ENCODE measurements at regions not wholly inside any gene's neighbourhood (a gene's known extent, or its start where the extent isn't known, plus 50 kb on each side); places are given as distances from the start of the nearest gene placed in this dataset.

DNA sequence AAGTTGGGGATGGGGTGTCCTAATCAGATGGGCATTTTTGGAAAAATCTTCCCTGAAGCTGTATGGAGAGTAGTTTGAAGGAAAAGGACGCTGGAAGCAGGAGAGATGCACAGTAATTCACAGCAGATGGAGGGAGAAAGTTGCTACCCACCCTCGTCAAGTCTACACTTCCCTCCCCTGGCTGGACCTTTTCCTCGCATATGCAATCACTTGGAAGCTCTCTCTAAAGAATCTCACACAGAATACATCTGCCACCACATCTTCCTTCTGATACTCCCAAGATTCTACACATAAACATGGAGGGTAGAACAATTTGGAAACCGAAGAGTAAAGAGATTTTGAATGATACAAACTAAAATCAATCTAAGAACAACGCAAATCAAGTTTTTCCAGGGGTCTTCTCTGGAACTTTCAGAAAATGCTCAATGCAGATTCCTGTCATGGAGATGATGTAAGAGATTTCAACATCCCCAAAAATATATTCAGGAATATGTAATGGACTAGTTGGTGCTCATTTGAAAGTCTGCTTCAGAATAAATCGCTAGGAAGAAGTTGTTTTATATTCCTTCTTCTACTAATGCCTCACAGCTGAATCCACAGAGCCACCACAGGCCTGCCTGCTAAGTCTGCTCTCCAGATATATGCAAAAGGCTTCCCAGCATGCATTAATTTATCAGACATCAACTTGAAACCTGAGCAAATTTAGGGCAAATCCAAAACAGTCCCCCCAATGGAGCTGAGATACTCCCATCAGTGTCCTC, 291.5 kb downstream of the LRATD1 start:
- DNase-seq, result no peak

DNA sequence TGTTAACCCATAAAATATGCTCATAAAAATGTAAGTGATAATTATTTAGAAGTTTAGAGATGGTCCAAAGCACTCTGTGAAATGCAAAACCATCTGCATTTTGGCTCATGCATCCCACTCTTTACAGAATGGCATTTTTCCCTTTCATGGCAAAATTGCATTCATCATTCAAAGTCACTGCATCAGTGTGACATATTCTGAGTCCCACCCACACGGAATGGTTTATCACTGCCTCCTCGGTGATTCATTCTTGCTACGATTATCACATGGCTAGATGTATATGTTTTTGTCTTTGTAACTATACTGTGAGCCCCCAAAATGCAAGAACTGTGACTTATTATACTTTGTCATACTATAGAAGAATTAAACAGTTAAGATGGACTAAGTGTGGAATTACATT, 293.0 kb downstream of the LRATD1 start:
- no peak for DNase-seq

GRCh38 chr2:14927021-14927564, 294.6 kb downstream of the LRATD1 start:
- no peak for DNase-seq

DNA sequence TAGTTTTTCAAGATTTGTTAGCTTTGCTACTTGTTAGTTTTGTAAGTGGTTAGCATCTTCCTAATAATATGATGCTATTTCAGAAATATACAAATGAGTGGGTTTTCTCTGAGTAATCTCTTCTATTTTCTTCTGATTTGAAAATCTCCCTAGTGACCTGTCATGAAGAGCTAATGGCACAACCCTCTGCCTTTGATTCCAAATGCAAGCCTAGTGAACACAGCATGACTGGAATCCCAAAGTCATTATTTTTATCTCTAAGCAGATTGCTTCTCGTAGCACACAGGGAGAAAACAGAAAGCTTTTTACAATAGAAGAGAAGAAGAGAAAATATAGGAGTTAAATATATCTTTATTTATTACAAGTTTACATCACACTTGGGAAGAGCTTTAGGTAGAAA, 295.5 kb downstream of the LRATD1 start:
- DNase-seq, result no peak

- DNase-seq, result no peak
These were observed 297.9 kb downstream of the LRATD1 start for GRCh38 chr2:14930441-14930840.

GRCh38 chr2:14932285-14932684, 299.8 kb downstream of the LRATD1 start:
- no peak for DNase-seq

GRCh38 chr2:14933753-14934152, 301.2 kb downstream of the LRATD1 start:
- no peak for DNase-seq

- DNase-seq, result no peak
These were observed 303.9 kb downstream of the LRATD1 start for GRCh38 chr2:14936426-14936825.

DNA sequence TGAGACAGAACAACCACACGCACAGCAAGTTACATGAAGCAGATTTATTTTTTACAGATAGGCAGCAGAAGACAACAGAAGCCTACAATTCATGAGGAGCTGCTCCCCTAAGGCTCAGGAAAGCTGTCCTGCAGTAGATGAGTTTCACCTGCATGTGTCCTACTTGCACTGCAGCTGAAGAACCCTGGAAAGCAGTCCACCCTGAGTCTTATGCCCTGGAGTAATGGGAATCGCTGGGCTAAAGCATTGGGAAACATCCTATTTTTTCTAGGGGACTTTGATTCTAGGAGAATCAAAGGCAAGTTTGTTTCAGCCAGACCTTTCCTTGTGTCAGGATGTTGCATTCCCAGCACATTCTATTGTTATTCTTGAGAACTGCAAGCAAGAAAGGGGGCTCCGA, 304.8 kb downstream of the LRATD1 start:
- no peak for DNase-seq

DNA sequence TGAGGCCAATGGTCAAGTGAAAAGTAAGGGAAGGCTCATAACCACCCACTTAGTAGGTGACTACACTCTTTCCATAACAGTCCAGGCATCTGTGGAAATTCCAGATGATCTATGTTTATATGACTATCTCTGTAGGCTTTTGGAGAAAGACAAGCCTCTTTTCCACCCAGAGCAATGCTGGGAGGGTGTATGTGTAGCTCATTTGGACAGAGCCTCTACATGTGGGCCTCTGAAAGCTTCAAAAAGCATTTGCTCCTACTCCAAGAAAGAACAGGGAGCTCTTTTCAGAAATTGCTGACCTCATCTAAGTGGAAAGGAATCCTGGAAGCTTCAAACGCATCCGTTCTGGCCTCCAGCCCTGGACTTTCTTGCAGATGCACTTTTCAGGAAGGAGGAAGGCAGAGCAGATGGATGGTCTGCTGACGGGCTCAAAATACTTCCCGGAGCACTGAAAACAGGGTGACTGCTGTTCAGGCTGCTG, 308.7 kb downstream of the LRATD1 start:
- DNase-seq, result no peak

DNA sequence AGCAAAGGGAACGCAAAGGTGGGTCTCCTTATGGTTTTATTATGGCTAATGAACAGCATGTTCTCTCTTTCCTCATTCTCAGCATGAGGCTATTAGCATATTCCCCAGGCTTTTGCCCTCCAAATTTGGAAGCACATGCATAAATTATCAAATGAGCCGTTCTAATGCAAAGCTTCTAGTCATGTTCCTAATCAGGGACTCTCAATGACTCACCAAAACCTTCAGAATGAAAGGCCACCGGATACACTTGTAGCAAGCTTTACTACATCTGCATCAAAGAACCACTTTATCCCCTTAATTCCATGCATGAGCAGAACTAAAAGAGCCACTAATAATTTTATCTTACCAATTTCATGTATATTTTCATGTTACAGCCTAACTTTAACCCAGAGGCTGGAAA, 310.5 kb downstream of the LRATD1 start:
- DNase-seq, result no peak

DNA sequence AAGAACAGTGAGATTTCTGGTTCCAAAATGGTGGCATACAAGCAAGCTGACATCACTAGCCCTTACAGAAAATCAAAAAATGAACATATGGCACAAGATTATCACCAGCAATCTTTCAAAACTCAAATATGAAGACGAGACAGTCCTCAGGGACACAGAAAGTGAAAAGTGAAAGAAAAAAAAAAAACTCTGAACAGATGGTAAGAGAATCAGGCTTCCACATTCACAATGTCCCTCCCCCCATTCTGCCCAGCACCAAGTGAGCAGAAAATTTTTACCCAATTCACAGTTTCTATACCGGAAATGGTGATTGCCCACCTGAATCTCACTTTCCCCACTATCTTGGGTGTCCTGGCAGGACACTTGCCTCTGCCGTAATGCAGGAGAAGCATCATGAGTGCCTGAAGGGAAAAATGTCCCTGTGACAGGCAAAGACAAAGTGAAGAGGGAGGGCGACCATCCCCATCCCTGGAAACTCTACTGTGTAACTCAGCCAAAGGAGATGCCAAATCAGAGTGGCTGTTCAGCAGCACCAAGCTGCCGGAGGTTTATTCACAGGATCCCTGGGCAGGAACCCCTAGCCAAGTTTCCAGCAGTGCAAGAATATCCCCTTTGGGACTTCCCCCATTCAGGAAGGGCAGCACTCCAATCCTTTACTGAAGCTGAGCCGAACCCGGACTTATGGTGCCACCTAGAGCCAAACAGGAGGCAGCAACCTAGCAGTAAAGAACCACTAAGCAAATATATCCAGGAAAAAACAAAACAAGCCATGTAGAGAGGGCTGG, 312.2 kb downstream of the LRATD1 start:
- no peak for DNase-seq

GRCh38 chr2:14951569-14952285, 319.2 kb downstream of the LRATD1 start:
- no peak for DNase-seq

GRCh38 chr2:14952400-14952963, 320.0 kb downstream of the LRATD1 start:
- no peak for DNase-seq

DNA sequence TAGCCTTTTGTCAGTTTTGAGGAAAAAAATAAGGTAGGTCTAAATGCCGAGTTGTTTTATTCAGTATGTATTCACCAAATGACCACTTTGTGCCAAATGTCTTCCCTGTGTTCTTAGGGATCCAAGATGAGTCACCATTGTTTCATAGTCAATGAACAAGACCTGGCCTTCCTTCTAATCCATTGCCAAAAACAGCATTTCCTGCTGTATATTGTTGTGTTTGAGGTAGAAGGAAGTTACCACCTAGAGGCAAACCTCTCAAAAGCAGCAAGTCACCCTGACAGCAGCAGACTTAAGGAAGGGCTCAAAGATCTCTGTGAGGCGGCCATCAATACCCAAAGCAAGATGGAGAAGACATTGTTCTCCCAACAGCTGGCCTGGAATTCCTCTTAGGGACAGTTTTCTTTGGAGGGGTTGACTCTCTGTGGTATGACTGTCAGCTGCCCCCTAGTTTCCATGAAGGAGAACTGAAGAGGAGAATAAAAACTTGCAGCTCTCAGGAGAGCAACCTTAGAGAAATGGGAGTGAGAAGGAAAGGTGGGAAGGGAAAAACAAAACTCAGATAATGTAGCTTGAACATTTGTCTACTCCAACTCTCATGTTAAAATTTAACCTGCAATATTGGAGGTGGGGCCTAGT, 328.3 kb downstream of the LRATD1 start:
- no peak for DNase-seq

- no peak for DNase-seq
These were observed 335.2 kb downstream of the LRATD1 start for GRCh38 chr2:14967729-14968128.

- no peak for DNase-seq
These were observed 342.9 kb downstream of the LRATD1 start for GRCh38 chr2:14975381-14975780.

GRCh38 chr2:14977021-14977420, 344.5 kb downstream of the LRATD1 start:
- no peak for DNase-seq

GRCh38 chr2:14978845-14979244, 346.3 kb downstream of the LRATD1 start:
- no peak for DNase-seq

DNA sequence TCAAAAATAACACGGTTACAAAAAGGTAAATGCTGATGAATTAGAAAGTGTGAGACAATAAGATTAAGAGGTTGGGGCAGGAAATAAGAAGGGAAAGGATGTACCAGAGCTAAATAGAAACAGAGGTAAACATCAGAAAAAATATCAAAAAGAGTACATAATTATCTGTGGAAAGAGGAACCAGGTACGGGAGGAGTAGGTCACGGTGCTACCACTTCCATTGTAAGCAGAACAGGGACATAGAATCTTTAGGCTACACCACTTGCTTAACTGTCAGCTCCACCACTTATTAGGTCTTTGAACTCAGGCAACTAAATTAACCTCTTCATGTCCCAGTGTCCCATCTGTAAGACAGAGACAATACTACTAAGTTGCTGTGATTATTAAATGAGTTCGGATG, 350.3 kb downstream of the LRATD1 start:
- no peak for DNase-seq

GRCh38 chr2:14988600-14988999, 356.1 kb downstream of the LRATD1 start:
- DNase-seq, result no peak

GRCh38 chr2:14991723-14992122, 359.2 kb downstream of the LRATD1 start:
- DNase-seq, result no peak

Data from T-helper 9 cell (primary cell).